MG63 (cell line): ENCODE measurements at regions not wholly inside any gene's neighbourhood (a gene's known extent, or its start where the extent isn't known, plus 50 kb on each side); places are given as distances from the start of the nearest gene placed in this dataset.
"Not testable (repeated sequence)": the region's sequence is repeated elsewhere in the genome, so short reads cannot be mapped to it uniquely, and the experiment has no call there.

Source experiments
- DNase-seq: peaks from one replicate; pipeline ENCODE4 v3.0.0-alpha.2; 2020
- H3K27me3 ChIP-seq: fragments of 250-450 bp; sonication (Bioruptor Pico); 2 replicates; pipeline ENCODE4 v1.5.1; 2020; ENCODE audit warnings: mild to moderate bottlenecking, moderate library complexity
- H3K36me3 ChIP-seq: fragments of 250-450 bp; sonication (Bioruptor Pico); 2 replicates; pipeline ENCODE4 v1.5.1; 2020; ENCODE audit warnings: mild to moderate bottlenecking, moderate library complexity
- H3K4me3 ChIP-seq: fragments of 250-450 bp; sonication (Bioruptor Pico); 2 replicates; pipeline ENCODE4 v1.5.1; 2020; ENCODE audit warnings: mild to moderate bottlenecking, moderate library complexity
- H3K9me3 ChIP-seq: fragments of 250-450 bp; sonication (Bioruptor Pico); 2 replicates; pipeline ENCODE4 v1.5.1; 2020; ENCODE audit warnings: mild to moderate bottlenecking, moderate library complexity

GRCh38 chr2:215825707-215826106 is 187.6 kb downstream of the MREG start:
- DNase-seq: no peak
- no peak overlapping the region for H3K4me3 ChIP-seq
- H3K9me3 ChIP-seq: peaks cover 4% of the 10 kb centered on the region
- H3K27me3 ChIP-seq: no peaks in the 10 kb centered on the region
- no peaks in the 10 kb centered on the region for H3K36me3 ChIP-seq

- H3K9me3 ChIP-seq, H3K27me3 ChIP-seq, H3K36me3 ChIP-seq, DNase-seq, H3K4me3 ChIP-seq: not testable (repeated sequence)
Measured at GRCh38 chr2:215821298-215821697, 192.1 kb downstream of the MREG start.

GRCh38 chr2:215819713-215820112 is 193.6 kb downstream of the MREG start:
- not testable (repeated sequence) for H3K4me3 ChIP-seq, H3K9me3 ChIP-seq, H3K36me3 ChIP-seq, DNase-seq, H3K27me3 ChIP-seq

GRCh38 chr2:215817046-215817445 is 196.3 kb downstream of the MREG start:
- no peaks in the 10 kb centered on the region for H3K27me3 ChIP-seq
- H3K36me3 ChIP-seq: no peaks in the 10 kb centered on the region
- no peak for DNase-seq
- peaks cover 6% of the 10 kb centered on the region for H3K9me3 ChIP-seq
- no peak overlapping the region for H3K4me3 ChIP-seq

- no peak for DNase-seq
- H3K27me3 ChIP-seq: no peaks in the 10 kb centered on the region
- no peaks in the 10 kb centered on the region for H3K36me3 ChIP-seq
- peaks cover 4% of the 10 kb centered on the region for H3K9me3 ChIP-seq
- no peak overlapping the region for H3K4me3 ChIP-seq
Measured at GRCh38 chr2:215816424-215816823, 196.9 kb downstream of the MREG start.

- no peak overlapping the region for H3K4me3 ChIP-seq
- no peaks in the 10 kb centered on the region for H3K36me3 ChIP-seq
Measured at GRCh38 chr2:215815960-215816359, 197.4 kb downstream of the MREG start.

GRCh38 chr2:215812966-215813365 is 200.4 kb downstream of the MREG start:
- no peak for DNase-seq
- Histone ChIP-seq H3K4me3 (no peak overlapping the region), H3K36me3 (no peaks in the 10 kb centered on the region), H3K27me3 (no peaks in the 10 kb centered on the region), H3K9me3 (no peaks in the 10 kb centered on the region)

More at GRCh38 chr2:215815960-215816359, 197.4 kb downstream of the MREG start:
- no peaks in the 10 kb centered on the region for H3K27me3 ChIP-seq
- DNase-seq: no peak
- H3K9me3 ChIP-seq: peaks cover 2% of the 10 kb centered on the region; the same call in 1 of the 2 replicates

GRCh38 chr2:215811409-215812345 is 201.7 kb downstream of the MREG start:
- no peak overlapping the region for H3K4me3 ChIP-seq
- no peaks in the 10 kb centered on the region for H3K9me3 ChIP-seq
- no peaks in the 10 kb centered on the region for H3K27me3 ChIP-seq
- DNase-seq: no peak
- no peaks in the 10 kb centered on the region for H3K36me3 ChIP-seq

GRCh38 chr2:215811003-215811402 is 202.3 kb downstream of the MREG start:
- Histone ChIP-seq H3K27me3 (no peaks in the 10 kb centered on the region), H3K4me3 (no peak overlapping the region), H3K36me3 (no peaks in the 10 kb centered on the region), H3K9me3 (no peaks in the 10 kb centered on the region)
- DNase-seq: no peak

- no peak overlapping the region for H3K4me3 ChIP-seq
Measured at GRCh38 chr2:215808996-215809395, 204.4 kb downstream of the MREG start.

GRCh38 chr2:215808194-215808593 is 205.2 kb downstream of the MREG start:
- Histone ChIP-seq H3K9me3 (no peaks in the 10 kb centered on the region), H3K27me3 (no peaks in the 10 kb centered on the region), H3K36me3 (no peaks in the 10 kb centered on the region), H3K4me3 (no peak overlapping the region)
- DNase-seq: no peak

More at GRCh38 chr2:215808996-215809395, 204.4 kb downstream of the MREG start:
- no peaks in the 10 kb centered on the region for H3K36me3 ChIP-seq
- no peaks in the 10 kb centered on the region for H3K27me3 ChIP-seq
- no peaks in the 10 kb centered on the region for H3K9me3 ChIP-seq
- DNase-seq: no peak

- H3K9me3 ChIP-seq: peaks cover 8% of the 10 kb centered on the region
- H3K4me3 ChIP-seq: no peak overlapping the region
- no peaks in the 10 kb centered on the region for H3K36me3 ChIP-seq
- no peak for DNase-seq
- H3K27me3 ChIP-seq: no peaks in the 10 kb centered on the region
Measured at GRCh38 chr2:215805493-215805892, 207.9 kb downstream of the MREG start.

GRCh38 chr2:215803150-215803549 is 210.2 kb downstream of the MREG start:
- no peaks in the 10 kb centered on the region for H3K27me3 ChIP-seq
- peaks cover 8% of the 10 kb centered on the region for H3K9me3 ChIP-seq
- no peaks in the 10 kb centered on the region for H3K36me3 ChIP-seq
- H3K4me3 ChIP-seq: no peak overlapping the region
- no peak for DNase-seq

- Histone ChIP-seq H3K9me3 (peaks cover 8% of the 10 kb centered on the region), H3K36me3 (no peaks in the 10 kb centered on the region), H3K4me3 (no peak overlapping the region), H3K27me3 (no peaks in the 10 kb centered on the region)
- DNase-seq: no peak
Measured at GRCh38 chr2:215799194-215799593, 214.2 kb downstream of the MREG start.

- Histone ChIP-seq H3K36me3 (no peaks in the 10 kb centered on the region), H3K9me3 (peaks cover 8% of the 10 kb centered on the region), H3K27me3 (no peaks in the 10 kb centered on the region), H3K4me3 (no peak overlapping the region)
- DNase-seq: no peak
Measured at GRCh38 chr2:215797676-215798075, 215.7 kb downstream of the MREG start.

- Histone ChIP-seq H3K27me3 (no peaks in the 10 kb centered on the region), H3K36me3 (no peaks in the 10 kb centered on the region), H3K9me3 (no peaks in the 10 kb centered on the region), H3K4me3 (no peak overlapping the region)
- peak; percentile 18 for DNase-seq
Measured at GRCh38 chr2:215796140-215796855, 217.1 kb downstream of the MREG start.

GRCh38 chr2:215794829-215795546 is 218.4 kb downstream of the MREG start:
- DNase-seq: no peak
- no peaks in the 10 kb centered on the region for H3K27me3 ChIP-seq
- no peaks in the 10 kb centered on the region for H3K36me3 ChIP-seq
- H3K9me3 ChIP-seq: no peaks in the 10 kb centered on the region
- H3K4me3 ChIP-seq: no peak overlapping the region
